K562 (cell line): ENCODE measurements at regions not wholly inside any gene's neighbourhood (a gene's known extent, or its start where the extent isn't known, plus 50 kb on each side); places are given as distances from the start of the nearest gene placed in this dataset.

Source experiments
- ATAC-seq: fragments of 200-7000 bp; cut with Tn5 transposase; 3 replicates; pipeline ENCODE4 v1.9.1; 2020; ENCODE audit warnings: moderate library complexity
- BruUV-seq: library from RNA; stranded (reverse); fragments of 400-500 nt; replicated peaks from 2 replicates; lab custom pipeline; 2021; lab: Mats Ljungman, UMichigan
- CTCF ChIA-PET: fragments of 300-600 bp; formaldehyde crosslinking; extraction: SDS; loops from one replicate; lab custom pipeline; 2021; ENCODE audit warnings: low intra/inter-chr PET ratio; lab: Yijun Ruan, JAX
- POLR2A ChIA-PET: fragments of 300-600, 350-650 bp; sonication (Branson Sonifier 250); formaldehyde crosslinking; extraction: SDS; loops from one replicate; lab custom pipeline; 2021; ENCODE audit warnings: antibody characterized with exemption, inconsistent platforms; lab: Yijun Ruan, JAX
- DNase-seq, 4 experiments: peaks; one replicate each; pipeline versions ENCODE4 v3.0.0 to v3.0.0-alpha.2; 2011 to 2018; ENCODE audit warnings: low spot score in 3 of 4, mixed read lengths in 3 of 4; ENCODE audit errors: extremely low read depth in 1 of 4
- FAIRE-seq: peaks from 2 replicates; lab custom pipeline; 2011; peaks lifted over from hg19 to GRCh38; lab: Jason Lieb, UNC
- H2AFZ ChIP-seq: 2 replicates; pipeline ENCODE4 v1.6.0; 2011; ENCODE audit warnings: low read depth, low read length, control low read depth, inconsistent platforms
- H3K27ac ChIP-seq: fragments of 200-600 bp; 3 replicates; pipeline ENCODE4 v1.8.0; 2011; ENCODE audit warnings: low read depth, mild to moderate bottlenecking, control low read depth, inconsistent platforms, low read length, moderate library complexity, mixed read lengths; ENCODE audit errors: extremely low read depth
- H3K27me3 ChIP-seq, 2 experiments: fragments of 300-600 bp in 1 of 2; 2 replicates in 1 of 2; 3 replicates in 1 of 2; pipeline versions ENCODE4 v1.6.0 to v1.8.0; 2011; ENCODE audit warnings: inconsistent platforms in 2 of 2, low read length in 2 of 2, mild to moderate bottlenecking in 1 of 2, mixed read lengths in 1 of 2, moderate library complexity in 1 of 2; ENCODE audit not compliant: control insufficient read depth in 2 of 2, insufficient read depth in 2 of 2
- H3K36me3 ChIP-seq: fragments of 300-600 bp; 3 replicates; pipeline ENCODE4 v1.8.0; 2011; ENCODE audit warnings: mild to moderate bottlenecking, low read length, inconsistent platforms; ENCODE audit not compliant: control insufficient read depth, insufficient read depth
- H3K4me1 ChIP-seq, 2 experiments: fragments of 200-600 bp in 1 of 2; replicated peaks in 1 of 2; 2 replicates in 1 of 2; 3 replicates in 1 of 2; pipeline versions ENCODE4 v1.5.1 to v1.8.0; 2011; ENCODE audit warnings: inconsistent platforms in 2 of 2, low read length in 2 of 2, mild to moderate bottlenecking in 1 of 2, mixed read lengths in 1 of 2, moderate library complexity in 1 of 2; ENCODE audit not compliant: control insufficient read depth in 2 of 2, insufficient read depth in 2 of 2
- H3K4me2 ChIP-seq: 2 replicates; pipeline ENCODE4 v1.6.1; 2011; ENCODE audit warnings: low read length, control low read depth, inconsistent platforms, mixed read lengths; ENCODE audit not compliant: insufficient read depth
- H3K4me3 ChIP-seq: fragments of 200-600 bp; sonication (generic), shearing (Covaris generic); 2 replicates; pipeline ENCODE4 v1.5.1; 2016; ENCODE audit warnings: control low read depth, inconsistent platforms
- H3K79me2 ChIP-seq: fragments of 200-600 bp; 3 replicates; pipeline ENCODE4 v1.8.0; 2011; ENCODE audit warnings: low read length, inconsistent platforms; ENCODE audit not compliant: control insufficient read depth, insufficient read depth
- H3K9ac ChIP-seq, 2 experiments: 2 replicates each; pipeline versions ENCODE4 v1.6.0 to v1.6.1; 2011; ENCODE audit warnings: low read depth in 2 of 2, low read length in 2 of 2, control low read depth in 1 of 2, inconsistent platforms in 1 of 2, mild to moderate bottlenecking in 1 of 2, mixed read lengths in 1 of 2; ENCODE audit not compliant: insufficient read depth in 1 of 2
- H3K9me1 ChIP-seq: one replicate; pipeline ENCODE4 v1.6.0; 2011; ENCODE audit warnings: inconsistent platforms, mild to moderate bottlenecking, low read length, moderate library complexity; ENCODE audit not compliant: control insufficient read depth, insufficient read depth
- H3K9me3 ChIP-seq: replicated peaks from 2 replicates; pipeline ENCODE4 v1.5.1; 2011; ENCODE audit warnings: low read depth, low read length, inconsistent platforms; ENCODE audit not compliant: control insufficient read depth, insufficient read depth
- H4K20me1 ChIP-seq: replicated peaks from 2 replicates; pipeline ENCODE4 v1.6.1; 2011; ENCODE audit warnings: low read length, inconsistent platforms, mixed read lengths; ENCODE audit not compliant: control insufficient read depth, insufficient read depth
- TCF3 ChIP-seq: sonication (generic); formaldehyde crosslinking; IDR thresholded peaks from 2 replicates; pipeline ENCODE4 v1.4.0; 2020; ENCODE audit warnings: mild to moderate bottlenecking, missing genetic modification reagents
- WGBS: fragments of 100-300 bp; shearing (Covaris generic); methylation state at CpG from one replicate; pipeline ENCODE4 v1.1.6; 2016; ENCODE audit warnings: low coverage, mixed read lengths; ENCODE audit not compliant: insufficient coverage; ENCODE audit errors: missing lambda C conversion rate; 5-methylcytosine and 5-hydroxymethylcytosine counted together
- in situ Hi-C: fragments of 300-500 bp; cut with MboI; formaldehyde crosslinking; loops from 4 replicates; pipeline ENCODE4 v1.15.0; 2018; ENCODE audit warnings: inconsistent platforms, mixed read lengths
- intact Hi-C: fragments of 100-400 bp; cut with micrococcal nuclease; formaldehyde crosslinking; loops from 2 replicates; pipeline ENCODE4 v1.14.2; 2022
- TF ChIP-seq, protein P1 (sequence below): sonication (generic); formaldehyde crosslinking; IDR thresholded peaks from 2 replicates; pipeline ENCODE4 v1.8.0; 2022; ENCODE audit warnings: mild to moderate bottlenecking, low read depth, missing genetic modification reagents
- TF ChIP-seq, protein P2 (sequence below): fragments of 150-350 bp; conservative IDR thresholded peaks from 2 replicates; pipeline ENCODE4 v1.6.1; 2014; ENCODE audit warnings: low read length

DNA sequence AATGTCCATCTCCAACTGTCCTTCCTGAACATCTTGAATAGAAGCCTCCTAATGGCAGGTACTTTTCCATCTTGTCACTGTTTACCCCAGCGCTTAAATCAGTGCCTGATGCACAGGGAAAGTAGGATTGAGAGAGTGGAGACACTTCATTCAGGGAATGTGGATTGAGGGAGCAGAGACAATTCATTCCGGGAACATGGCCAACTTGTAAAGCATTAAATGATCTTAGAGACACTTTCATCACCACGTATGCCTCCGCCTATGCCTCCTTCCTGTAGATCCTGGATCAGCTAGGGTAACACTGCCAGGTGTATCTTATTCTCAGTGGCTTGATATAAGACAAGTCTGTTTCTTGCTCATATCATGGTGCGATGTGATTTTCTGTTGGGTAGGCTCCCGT lies 67.6 kb upstream of the CSRP2 start:
- Histone ChIP-seq H3K4me2 (no peak overlapping the region), H4K20me1 (no peaks in the 10 kb centered on the region), H2AFZ (no peak overlapping the region), H3K4me1 (no peaks in the 10 kb centered on the region), H3K36me3 (no peaks in the 10 kb centered on the region), H3K9me3 (no peaks in the 10 kb centered on the region), H3K27ac (no peak overlapping the region), H3K27me3 (no peaks in the 10 kb centered on the region), H3K9me1 (no peaks in the 10 kb centered on the region), H3K4me3 (no peak overlapping the region), H3K79me2 (no peaks in the 10 kb centered on the region), H3K9ac (no peak overlapping the region)
- BruUV-seq: no TSS peak
- CTCF ChIA-PET: no interaction called here
- POLR2A ChIA-PET: interaction anchor here (0.7 kb wide), 1 partner anchor 66 kb away, joined by 3 read pairs; no protein-coding TSS in a partner anchor
- FAIRE-seq (no peak), ATAC-seq (no peak), DNase-seq (no peak)
- 0% methylated on average over 6 of the region's 6 CpGs for WGBS
- intact Hi-C loops (no loop called here), in situ Hi-C loops (no loop called here)
- TF ChIP-seq, protein P1, sequence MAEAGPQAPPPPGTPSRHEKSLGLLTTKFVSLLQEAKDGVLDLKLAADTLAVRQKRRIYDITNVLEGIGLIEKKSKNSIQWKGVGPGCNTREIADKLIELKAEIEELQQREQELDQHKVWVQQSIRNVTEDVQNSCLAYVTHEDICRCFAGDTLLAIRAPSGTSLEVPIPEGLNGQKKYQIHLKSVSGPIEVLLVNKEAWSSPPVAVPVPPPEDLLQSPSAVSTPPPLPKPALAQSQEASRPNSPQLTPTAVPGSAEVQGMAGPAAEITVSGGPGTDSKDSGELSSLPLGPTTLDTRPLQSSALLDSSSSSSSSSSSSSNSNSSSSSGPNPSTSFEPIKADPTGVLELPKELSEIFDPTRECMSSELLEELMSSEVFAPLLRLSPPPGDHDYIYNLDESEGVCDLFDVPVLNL (CRISPR knock-in tag): no peak
- TF ChIP-seq, protein P2, sequence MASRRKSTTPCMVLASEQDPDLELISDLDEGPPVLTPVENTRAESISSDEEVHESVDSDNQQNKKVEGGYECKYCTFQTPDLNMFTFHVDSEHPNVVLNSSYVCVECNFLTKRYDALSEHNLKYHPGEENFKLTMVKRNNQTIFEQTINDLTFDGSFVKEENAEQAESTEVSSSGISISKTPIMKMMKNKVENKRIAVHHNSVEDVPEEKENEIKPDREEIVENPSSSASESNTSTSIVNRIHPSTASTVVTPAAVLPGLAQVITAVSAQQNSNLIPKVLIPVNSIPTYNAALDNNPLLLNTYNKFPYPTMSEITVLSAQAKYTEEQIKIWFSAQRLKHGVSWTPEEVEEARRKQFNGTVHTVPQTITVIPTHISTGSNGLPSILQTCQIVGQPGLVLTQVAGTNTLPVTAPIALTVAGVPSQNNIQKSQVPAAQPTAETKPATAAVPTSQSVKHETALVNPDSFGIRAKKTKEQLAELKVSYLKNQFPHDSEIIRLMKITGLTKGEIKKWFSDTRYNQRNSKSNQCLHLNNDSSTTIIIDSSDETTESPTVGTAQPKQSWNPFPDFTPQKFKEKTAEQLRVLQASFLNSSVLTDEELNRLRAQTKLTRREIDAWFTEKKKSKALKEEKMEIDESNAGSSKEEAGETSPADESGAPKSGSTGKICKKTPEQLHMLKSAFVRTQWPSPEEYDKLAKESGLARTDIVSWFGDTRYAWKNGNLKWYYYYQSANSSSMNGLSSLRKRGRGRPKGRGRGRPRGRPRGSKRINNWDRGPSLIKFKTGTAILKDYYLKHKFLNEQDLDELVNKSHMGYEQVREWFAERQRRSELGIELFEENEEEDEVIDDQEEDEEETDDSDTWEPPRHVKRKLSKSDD: no peak
- TF ChIP-seq TCF3 (CRISPR knock-in tag): no peak
